Effector CD4-positive, alpha-beta T cell (primary cell): ENCODE measurements at regions not wholly inside any gene's neighbourhood (a gene's known extent, or its start where the extent isn't known, plus 50 kb on each side); places are given as distances from the start of the nearest gene placed in this dataset.
A peak's percentile ranks its signal among the peaks of the same experiment; 100 is the strongest.

Experiments used
- DNase-seq: peaks from one replicate; pipeline ENCODE4 v3.0.0-alpha.2; 2020

DNA sequence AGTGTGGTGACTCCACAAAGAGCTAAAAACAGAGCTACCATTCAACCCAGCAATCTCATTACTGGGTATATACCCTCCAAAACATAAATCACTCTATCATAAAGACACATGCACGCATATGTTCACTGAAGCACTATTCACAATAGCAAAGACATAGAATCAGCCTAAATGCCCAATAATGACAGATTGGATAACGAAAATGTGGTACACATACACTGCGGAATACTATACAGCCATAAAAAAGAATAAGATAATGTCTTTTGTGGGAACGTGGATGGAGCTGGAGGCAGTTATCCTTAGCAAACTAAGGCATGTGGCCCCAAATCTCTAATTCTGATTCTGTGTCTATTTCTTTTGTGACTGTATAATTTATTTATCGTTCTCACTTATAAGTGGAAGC, 89.0 kb upstream of the PRNP start:
- DNase-seq: no peak

DNA sequence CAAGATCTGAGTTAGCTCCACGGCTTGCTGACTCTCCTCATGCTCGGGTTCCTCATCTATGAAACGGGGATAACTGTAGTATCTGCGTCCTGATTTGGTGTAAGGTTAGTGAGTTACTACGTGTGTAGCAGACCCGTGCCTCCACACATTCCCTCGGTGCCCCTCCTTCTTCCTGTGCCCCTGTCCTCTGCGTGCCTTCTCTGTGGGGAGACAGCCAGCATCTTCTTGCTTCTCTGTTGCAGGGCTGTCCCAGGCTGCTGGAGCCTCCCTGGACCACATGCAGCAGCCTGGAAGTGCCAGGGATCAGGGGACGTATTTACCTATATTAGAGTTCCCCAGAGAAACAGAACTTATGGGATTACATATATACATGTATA, 93.1 kb upstream of the PRNP start:
- DNase-seq: no peak

DNA sequence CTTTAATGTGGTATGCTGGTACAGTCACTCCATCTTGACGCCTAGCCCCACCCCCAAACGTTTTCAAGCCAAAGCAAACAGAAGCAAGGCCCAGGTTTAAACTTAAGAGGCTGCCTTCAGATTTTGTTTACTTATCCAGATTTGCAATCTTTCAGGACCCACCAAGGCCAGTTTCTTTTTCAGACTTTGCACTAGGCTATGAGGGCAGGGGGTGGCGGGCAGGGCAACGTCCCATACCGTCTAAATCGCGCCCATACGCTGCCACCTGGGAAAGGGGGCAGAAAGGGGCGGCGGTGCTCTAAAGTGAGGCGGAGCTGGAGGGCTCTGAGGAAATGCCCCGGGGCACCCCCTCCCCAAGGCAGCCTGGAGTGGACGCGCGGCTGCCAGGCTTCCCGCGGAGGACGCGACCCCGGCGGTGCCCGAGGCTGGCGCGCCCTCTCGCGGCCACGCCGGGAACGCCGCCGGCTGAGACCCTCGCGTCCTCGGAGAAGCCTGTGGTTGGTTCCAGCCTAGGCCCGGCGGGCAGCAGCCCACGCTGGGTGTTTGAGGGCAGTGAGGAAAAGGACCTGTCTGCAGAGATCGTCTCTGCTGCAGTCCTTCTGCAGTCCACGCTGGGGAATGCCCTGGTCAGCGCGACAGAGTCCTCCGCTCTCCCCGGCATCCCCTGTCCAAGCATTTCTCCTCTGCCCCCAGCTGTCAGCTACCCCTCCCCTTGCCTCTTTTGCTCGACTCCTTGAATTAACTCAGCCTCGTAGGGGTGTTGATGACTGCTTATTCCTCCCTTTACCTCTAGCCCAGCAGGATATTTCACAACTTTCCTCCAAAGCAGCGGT, 93.7 kb upstream of the PRNP start:
- DNase-seq: peak; percentile 40

DNA sequence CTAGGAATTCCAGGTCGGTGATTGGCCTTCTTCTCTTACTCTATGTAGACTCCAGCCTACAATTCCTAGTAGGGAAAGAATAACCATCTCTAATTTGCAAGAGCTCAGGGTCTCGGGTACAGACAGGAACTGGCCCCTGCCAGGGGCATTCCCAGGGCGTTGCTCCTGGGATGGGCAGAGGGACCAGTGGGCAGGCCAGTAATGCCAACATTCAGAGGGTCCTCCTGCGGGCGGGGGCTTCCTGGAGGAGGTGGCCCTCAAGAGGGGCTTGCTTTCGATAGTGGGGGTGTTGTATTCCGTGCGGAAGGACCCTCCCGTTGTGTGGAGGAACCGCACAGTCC, 94.3 kb upstream of the PRNP start:
- no peak for DNase-seq

DNA sequence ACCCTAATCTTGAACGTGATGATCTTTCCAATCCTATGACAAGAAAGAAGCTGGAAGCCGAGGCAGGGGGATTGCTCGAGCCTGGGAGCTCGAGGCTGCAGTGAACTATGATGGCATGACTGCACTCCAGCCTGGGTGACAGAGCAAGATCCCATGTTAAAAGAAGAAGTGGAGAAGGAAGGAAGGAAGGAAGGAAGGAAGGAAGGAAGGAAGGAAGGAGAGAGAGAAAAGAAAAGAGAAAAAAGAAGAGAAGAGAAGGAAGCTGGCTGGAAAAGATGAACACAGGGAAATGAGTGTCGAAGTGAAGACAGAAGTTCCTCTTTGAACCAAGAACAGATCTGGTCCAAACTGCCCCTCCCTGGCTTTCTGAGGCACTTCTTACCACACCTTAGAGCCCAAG, 100.5 kb upstream of the PRNP start:
- no peak for DNase-seq

DNA sequence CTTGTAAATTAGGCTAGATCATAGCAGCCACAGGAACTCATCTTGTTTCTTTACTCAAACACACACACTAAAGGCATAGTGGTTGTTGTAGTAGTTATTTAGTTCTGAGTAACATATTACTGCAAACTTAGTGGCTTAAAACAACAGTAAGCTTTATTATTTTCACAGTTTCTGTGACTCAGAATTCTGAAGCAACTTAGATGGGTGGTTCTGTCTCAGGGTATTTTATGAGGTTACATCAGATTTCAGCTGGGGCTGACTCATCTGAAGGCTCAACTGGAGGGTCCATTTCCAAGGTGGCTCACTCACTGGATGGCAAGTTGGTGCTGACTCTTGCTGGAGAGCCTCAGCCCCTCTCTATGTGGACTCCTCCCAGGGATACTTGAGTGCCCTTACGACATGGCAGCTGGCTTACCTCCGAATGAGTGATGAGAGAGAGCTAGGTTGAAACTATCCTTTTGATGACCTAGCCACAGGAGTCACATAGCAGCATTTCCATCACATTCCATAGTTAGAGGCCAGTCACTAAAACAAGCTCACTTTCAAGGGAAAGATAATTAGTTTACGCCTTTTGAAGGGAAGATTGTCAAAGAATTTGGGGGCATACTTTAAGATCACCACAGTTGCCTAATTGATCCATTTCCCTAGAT, 101.0 kb upstream of the PRNP start:
- no peak for DNase-seq

DNA sequence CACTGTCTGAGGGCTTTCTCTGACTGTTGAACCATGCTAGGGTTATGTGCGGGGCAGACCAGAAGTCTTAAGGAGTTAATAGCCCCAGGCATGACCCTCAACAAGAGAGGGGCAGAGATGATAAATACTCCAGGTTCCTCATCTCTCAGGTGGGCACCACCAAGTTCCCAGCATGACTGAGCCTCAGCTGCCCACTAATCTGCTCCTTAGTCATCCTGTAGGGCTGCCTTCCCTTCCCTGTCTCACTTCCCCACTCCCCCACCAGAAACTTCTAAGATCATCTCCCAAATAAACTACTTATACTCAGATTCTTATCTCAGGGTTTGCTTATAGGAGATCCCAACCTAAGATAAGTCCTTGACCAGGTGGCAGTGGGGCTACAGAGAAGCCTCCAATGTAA, 101.7 kb upstream of the PRNP start:
- no peak for DNase-seq

DNA sequence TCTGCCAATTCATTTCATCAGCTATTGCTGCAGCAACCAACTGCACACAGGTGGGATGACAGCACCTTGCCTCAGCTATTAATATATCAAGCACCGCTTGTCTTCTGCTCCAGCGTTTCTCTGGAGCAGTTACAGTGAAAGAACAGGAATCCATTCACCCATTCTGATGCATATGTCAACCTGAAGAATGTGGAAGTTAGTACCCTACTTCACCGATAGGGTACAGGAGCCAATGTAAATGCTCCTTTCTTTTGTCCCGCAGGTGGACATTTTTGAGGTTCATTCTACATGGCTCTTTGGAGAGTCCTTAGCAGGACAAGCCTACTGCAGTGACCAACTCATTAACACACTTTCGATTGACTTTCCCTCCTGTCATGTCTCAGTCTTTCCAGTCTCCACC, 104.4 kb upstream of the PRNP start:
- no peak for DNase-seq

DNA sequence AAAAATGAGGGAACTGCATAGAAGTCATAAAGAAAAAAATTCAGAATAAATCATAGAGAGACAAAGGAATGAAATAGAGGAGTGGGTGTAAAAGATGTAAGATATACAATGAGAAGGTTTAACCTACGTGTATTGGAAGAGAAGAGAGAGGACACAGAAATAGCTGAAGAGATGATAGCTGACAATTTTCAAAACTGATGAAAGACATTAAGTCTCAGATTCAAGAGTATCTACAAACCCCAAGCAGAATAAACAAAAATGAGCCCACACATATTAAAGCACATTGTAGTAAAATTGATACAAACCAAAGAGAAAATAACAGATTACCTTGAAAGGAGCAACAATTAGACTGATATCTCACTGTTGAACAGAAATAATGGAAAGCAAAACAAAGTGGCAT, 107.9 kb upstream of the PRNP start:
- DNase-seq: no peak

DNA sequence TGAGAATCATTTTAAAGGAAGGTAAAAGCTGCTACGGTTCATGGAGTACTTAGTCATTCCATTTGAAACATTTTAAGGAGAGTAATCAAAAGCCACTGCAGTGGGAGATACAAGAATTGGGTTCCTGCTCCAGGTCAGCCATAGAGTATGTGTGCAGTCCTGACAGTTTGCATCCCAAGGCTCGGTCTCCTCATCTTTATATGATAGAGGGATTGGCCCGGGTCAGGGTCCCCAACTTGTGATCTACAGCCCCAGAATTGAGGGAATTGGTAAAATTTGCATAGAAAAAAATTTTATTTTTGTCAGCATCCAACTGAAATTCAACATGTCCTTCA, 111.9 kb upstream of the PRNP start:
- DNase-seq: no peak

DNA sequence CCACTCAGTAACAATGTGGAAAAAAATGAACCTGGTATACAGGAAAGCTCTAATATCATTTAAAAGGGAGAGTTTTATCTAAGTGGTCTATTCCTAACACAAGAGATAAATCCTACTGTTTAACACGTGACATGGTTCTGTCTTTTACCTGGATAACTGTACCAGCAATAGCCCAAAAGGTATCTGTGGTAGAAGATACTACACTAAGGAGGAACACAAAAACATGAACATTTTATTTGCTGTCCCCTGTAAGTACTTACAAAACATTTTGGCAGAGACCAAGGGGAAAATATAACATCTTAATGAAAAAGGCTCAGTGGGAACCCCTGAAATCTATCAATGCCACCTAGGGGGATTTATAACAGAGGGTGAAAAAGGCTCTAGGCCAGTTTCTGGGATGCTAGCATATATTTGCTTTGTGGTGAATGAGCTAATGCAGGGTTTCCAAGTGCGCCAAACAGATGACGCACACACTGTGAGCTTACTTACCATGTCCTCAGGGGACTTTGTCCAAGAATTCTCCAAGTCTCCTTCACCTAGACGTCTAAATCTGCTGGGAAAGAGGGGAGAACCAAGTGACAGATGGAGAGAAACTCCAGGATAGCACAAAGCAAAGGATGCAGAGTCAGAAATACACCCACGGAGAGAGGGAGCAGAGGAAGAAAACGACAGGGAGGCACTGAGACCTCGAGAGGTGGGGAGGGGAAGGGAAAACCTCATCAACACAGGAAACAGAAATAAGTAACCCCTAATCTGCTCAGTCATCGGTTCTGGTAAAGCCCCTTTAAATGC, 112.5 kb upstream of the PRNP start:
- no peak for DNase-seq

DNA sequence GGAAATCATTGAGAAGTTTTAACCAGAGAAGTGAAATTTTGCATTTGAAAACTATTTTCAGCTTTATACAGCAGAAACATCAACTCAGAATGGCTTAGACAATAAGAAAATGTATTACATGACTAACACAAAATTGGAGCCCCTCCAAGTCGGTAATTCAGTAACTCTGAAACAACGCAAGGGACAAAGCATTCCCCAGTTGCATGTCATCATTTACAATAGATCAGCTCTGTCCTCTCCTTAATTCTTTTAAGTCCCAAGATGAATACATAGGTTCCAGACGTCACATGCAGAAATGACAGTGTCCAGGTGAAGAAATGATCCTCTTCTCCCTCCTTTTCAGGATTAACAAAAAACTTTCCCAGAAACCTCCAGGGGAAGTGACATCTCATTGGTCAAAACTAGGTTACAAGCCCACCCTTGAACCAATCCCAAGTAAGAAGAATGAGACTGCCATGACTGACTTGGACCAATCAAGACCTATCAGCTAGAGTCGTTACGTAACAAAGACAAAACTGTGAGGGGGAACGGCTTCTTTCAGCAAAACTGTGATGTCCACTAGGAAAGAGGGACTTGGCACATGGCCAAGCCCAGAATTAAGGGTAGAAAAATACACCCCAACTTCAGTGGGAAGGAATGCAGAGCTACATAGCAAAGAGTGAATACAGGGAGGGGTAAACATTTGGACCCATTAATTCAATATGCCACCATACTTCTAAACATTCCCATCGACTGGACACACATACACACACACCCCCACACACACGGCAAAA, 114.3 kb upstream of the PRNP start:
- DNase-seq: no peak

DNA sequence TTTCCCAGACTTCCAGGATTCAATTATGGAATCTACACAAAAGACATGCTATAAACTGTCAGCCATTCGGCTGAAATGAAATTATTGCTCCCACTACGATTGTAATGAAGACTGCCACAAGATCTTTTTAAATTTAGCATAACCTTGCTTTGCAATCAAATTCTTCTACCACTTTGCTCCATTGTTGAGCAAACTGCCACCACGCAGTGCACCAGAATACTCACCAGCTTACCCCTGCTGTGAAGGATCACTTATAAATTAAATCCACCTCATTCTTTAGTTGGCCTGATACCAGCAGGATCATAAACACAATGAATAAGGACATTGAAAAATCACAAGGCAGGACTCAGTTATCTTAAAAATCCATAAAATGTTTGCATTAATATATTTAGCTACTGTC, 116.4 kb upstream of the PRNP start:
- no peak for DNase-seq

DNA sequence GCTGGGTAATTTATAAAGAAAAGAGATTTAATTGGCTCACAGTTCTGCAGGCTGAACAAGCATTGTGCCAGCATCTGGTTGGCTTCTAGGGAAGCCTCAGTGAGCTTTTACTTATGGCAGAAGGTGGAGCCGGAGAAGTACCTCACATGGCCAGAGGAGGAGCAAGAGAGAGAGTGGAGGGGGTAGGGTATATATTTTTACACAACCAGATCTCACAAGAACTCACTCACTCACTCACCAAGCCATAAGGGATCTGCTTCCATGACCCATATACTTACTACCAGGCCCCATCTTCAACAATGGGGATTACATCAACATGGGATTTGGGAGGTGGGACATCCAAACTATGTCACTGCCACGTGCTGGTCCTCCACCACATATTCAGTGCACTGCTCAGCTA, 117.2 kb upstream of the PRNP start:
- DNase-seq: no peak

DNA sequence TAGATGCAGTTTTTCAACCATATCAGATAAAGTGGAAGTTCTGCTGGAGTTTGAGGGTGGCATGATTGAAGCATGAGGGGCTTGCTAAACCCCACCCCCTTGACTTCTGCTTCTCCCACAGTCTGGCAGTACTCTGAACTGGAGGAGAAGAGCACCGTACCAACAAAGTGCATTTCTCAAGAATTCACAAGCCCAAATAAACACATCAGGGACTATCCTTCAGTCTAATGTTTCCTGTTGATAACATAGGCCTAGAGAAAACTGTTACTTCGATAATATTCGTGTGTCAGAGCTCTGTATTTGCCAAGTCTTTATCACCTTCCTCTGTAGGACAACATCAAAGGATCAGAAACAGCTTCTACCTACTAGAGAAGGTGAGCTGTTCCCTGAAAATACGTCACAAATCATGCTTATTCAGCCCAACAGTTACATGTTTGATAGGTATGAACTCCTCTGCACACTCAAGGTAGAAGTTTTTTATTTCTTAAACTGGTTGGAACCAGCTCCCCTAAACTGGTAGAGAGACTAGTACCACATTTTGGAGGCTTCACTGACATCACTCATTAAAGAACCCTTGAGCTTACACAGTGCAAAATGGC, 117.8 kb upstream of the PRNP start:
- no peak for DNase-seq

DNA sequence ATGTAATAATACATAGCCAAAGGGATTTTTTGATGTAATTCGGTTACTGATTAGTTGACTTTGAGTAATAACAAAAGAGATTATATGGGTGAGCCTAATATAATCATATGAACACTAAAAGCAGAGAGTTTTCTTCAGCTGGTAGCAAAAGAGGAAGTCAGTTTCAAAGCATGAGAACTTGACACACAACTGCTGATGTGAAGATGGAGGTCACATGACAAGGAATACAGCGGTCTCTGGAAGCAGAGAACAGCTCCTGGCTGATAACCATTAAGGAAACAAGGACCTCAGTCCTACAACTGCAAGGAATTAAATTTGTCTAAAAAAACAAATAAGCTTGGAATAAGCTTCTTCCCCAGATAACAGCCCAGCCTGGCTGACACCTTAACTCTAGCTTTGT, 119.1 kb upstream of the PRNP start:
- no peak for DNase-seq

DNA sequence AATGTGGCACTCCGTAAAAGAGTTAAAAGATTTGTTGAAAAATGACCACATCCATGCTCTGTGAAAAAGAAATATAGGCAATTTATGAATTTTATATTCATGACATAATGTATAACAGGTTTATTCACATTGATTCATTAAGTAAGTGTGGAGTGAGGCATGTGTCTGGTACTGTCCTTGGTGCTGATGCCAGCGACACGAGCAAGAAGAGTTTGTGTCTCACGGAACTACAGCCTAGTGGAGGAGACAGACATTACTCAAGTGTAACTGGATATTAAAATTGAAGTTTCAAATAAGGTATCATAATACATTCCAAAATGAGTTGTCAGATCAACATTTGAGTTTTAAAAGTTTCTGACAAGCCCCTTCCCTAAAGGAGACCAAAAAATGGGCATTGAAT, 122.7 kb upstream of the PRNP start:
- DNase-seq: no peak

DNA sequence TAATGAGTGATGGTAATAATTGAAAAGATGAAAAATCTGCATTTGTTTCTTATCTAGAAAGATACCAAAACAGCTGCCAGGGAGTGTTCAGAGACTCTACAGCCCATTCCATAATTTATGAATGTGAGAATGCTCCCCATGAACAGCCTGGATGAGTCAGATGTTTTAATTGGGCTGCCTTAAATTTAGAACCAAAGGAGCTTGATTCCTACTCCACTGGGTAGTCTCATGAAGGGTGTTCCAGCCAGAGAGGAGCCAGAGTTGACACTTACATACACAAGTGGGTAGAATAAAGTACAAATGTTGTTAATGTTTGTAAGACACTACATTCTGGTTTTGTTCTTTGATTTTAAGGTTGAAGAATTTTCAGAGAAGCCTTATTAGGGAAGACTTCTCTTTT, 123.2 kb upstream of the PRNP start:
- no peak for DNase-seq

DNA sequence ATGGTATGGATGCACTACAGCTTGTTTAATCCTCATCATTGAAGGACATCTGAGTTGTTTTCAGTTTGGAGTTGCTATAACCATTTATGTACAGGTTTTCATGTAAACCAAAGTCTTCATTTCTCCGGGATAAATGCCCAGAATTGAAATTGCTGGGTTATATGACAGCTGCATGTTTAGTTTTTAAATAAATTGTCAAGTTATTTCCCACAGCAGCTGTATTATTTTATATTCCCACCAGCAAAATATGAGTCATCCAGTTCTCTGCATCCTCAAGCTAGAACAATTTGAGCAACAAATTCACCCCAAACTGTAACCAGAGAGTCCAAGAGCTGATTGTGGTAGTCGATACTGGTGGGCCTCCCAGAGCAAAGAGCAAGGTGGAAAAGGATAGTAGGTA, 125.6 kb upstream of the PRNP start:
- no peak for DNase-seq

DNA sequence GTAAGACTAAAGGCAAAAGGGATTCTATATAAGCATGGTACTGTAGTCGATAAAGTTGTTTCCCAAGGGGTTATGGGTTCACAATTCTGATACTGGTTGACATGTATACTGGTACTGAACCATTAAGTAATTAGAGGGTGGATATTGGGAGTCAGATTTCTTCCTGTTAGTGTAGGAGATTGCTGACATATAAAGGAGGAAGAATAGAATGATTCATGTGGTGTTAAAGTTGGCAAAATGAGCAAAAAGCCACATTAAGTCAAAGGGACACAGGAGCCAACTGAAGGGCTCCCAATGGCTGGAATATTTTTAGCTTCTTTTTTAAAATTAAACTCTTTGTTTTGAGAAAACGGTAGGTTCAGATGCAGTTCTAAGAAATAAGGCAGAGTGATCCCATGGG, 126.3 kb upstream of the PRNP start:
- no peak for DNase-seq

DNA sequence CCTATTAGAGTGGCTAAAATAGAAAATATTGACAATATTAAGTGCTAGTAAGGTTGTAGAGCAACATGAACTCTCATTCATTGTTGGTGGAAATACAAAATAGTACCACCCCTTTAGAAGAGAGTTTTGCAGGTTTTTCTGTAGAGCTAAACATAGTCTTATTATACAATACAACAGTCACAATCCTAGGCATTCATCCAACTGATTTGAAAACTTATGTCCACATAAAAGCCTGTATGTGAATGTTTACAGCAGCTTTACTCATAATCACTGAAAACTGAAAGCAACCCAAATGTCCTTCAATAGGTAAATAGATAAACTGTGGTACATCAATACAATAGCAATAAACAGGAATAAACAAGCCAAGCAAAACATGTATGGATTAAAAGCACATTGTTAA, 127.2 kb upstream of the PRNP start:
- DNase-seq: no peak

DNA sequence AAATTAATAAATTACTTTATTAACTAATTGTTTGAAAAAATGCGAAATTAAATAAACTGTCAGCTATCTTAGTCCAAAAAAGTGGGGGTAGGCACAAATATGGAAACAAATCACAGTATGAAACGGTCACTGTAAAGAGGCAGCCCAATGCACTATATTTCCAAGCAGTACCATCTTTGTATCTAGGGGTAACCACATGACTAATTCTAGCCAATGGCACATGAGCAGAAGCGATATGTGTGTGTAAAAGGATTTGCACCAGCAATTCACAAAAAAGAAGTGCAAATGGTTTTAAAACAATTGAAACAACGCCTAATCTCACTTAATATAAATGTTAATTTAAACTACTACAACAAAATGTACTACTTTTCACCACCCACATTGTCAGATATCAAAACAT, 129.5 kb upstream of the PRNP start:
- DNase-seq: no peak
